ENCODE measurements at regions not wholly inside any gene's neighbourhood (a gene's known extent, or its start where the extent isn't known, plus 50 kb on each side); places are given as distances from the start of the nearest gene placed in this dataset.

GRCh38 chr12:105433804-105434203, 103.3 kb downstream of the C12orf75 start:
- DNase-seq (ENCODE audit: low read depth, low spot score) (no peak), ATAC-seq (no peak)
- H4K20me1 ChIP-seq (ENCODE audit: insufficient read depth): no peaks in the 10 kb centered on the region
- H2AFZ ChIP-seq (ENCODE audit: low read depth, low read length, poor library complexity, severe bottlenecking): no peak overlapping the region
- TF ChIP-seq ZNF274 (IDR thresholded peaks at IDR 0.05; ENCODE audit: low read depth, low read length): no peak
- no peak for TF ChIP-seq CTCF (IDR thresholded peaks at IDR 0.05 in 2 of 3, conservative IDR thresholded peaks at IDR 0.05 in 1 of 3; ENCODE audit: borderline replicate concordance in 1 of 3, insufficient read depth in 1 of 3, low read depth in 2 of 3, low read length in 2 of 3)
- no peak for TF ChIP-seq TCF7L2 (IDR thresholded peaks at IDR 0.05; ENCODE audit: borderline replicate concordance, extremely low read depth, insufficient read depth, insufficient read length)
- TF ChIP-seq ZFX (IDR thresholded peaks at IDR 0.05): no peak
- no peak for TF ChIP-seq ATF3 (IDR thresholded peaks at IDR 0.05)
- no peak for TF ChIP-seq EGR1 (IDR thresholded peaks at IDR 0.05; ENCODE audit: low read depth)
- TF ChIP-seq FOSL1 (IDR thresholded peaks at IDR 0.05; ENCODE audit: low read depth): 0 out of 2 replicates have a peak, but pooled peaks have one; percentile 12
- no peak overlapping the region for H3K4me3 ChIP-seq (replicated peaks in 1 of 2; ENCODE audit: low read depth in 1 of 2, low read length in 2 of 2)
- no peaks in the 10 kb centered on the region for H3K9me3 ChIP-seq (ENCODE audit: control insufficient read depth in 1 of 2, insufficient read depth in 1 of 2, low read depth in 1 of 2, low read length in 2 of 2)
- no TSS peak for BruUV-seq (replicated peaks)
- RAD21 ChIA-PET (ENCODE audit: low non-redundant PET in 1 of 2, low total read pairs in 2 of 2, uncharacterized antibody in 2 of 2, unreplicated experiment in 2 of 2): no interaction called here
- intact Hi-C loops (cut with micrococcal nuclease): no loop called here
- no peaks in the 10 kb centered on the region for H3K9me2 ChIP-seq (ENCODE audit: insufficient read depth)
- POLR2A ChIA-PET: no interaction called here
- CTCF ChIA-PET: no interaction called here
- no peak overlapping the region for H3K4me2 ChIP-seq (ENCODE audit: low read length)
- no peak overlapping the region for H3K27ac ChIP-seq (ENCODE audit: low read depth, low read length)
- H3K36me3 ChIP-seq (ENCODE audit: control insufficient read depth in 1 of 2, insufficient read depth in 2 of 2, low read length in 2 of 2): no peaks in the 10 kb centered on the region
- no peaks in the 10 kb centered on the region for H3K27me3 ChIP-seq (ENCODE audit: insufficient read depth, low read length)
- H3K9ac ChIP-seq (ENCODE audit: low read length): no peak overlapping the region
- H3K79me2 ChIP-seq (ENCODE audit: insufficient read depth, low read length): no peaks in the 10 kb centered on the region
- H3K4me1 ChIP-seq (ENCODE audit: control insufficient read depth in 1 of 2, insufficient read depth in 2 of 2, low read length in 2 of 2): no peaks in the 10 kb centered on the region

- POLR2A ChIA-PET: no interaction called here
- ATAC-seq (no peak), DNase-seq (ENCODE audit: low read depth, low spot score) (no peak)
- Histone ChIP-seq H3K9me3 (ENCODE audit: control insufficient read depth in 1 of 2, insufficient read depth in 1 of 2, low read depth in 1 of 2, low read length in 2 of 2) (no peaks in the 10 kb centered on the region), H3K36me3 (ENCODE audit: control insufficient read depth in 1 of 2, insufficient read depth in 2 of 2, low read length in 2 of 2) (no peaks in the 10 kb centered on the region), H2AFZ (ENCODE audit: low read depth, low read length, poor library complexity, severe bottlenecking) (no peak overlapping the region), H3K4me1 (ENCODE audit: control insufficient read depth in 1 of 2, insufficient read depth in 2 of 2, low read length in 2 of 2) (no peaks in the 10 kb centered on the region), H3K27ac (ENCODE audit: low read depth, low read length) (no peak overlapping the region), H3K4me2 (ENCODE audit: low read length) (no peak overlapping the region), H3K4me3 (replicated peaks in 1 of 2; ENCODE audit: low read depth in 1 of 2, low read length in 2 of 2) (no peak overlapping the region), H3K9ac (ENCODE audit: low read length) (no peak overlapping the region), H3K27me3 (ENCODE audit: insufficient read depth, low read length) (no peaks in the 10 kb centered on the region), H3K79me2 (ENCODE audit: insufficient read depth, low read length) (no peaks in the 10 kb centered on the region), H3K9me2 (ENCODE audit: insufficient read depth) (no peaks in the 10 kb centered on the region), H4K20me1 (ENCODE audit: insufficient read depth) (no peaks in the 10 kb centered on the region)
- TF ChIP-seq JUND (IDR thresholded peaks at IDR 0.05) (no peak), SIN3A (IDR thresholded peaks at IDR 0.05; ENCODE audit: low read depth) (no peak), ATF3 (IDR thresholded peaks at IDR 0.05) (no peak), POLR2A (IDR thresholded peaks at IDR 0.05; ENCODE audit: borderline replicate concordance, extremely low read depth, insufficient read depth, insufficient read length) (no peak), ZBTB33 (IDR thresholded peaks at IDR 0.05; ENCODE audit: extremely low read depth, insufficient replicate concordance, low read length) (no peak), CEBPB (IDR thresholded peaks at IDR 0.05; ENCODE audit: low read depth) (no peak), RAD21 (IDR thresholded peaks at IDR 0.05; ENCODE audit: low read depth) (no peak)
- CTCF ChIA-PET: no interaction called here
- RAD21 ChIA-PET (ENCODE audit: low non-redundant PET in 1 of 2, low total read pairs in 2 of 2, uncharacterized antibody in 2 of 2, unreplicated experiment in 2 of 2): no interaction called here
- intact Hi-C loops (cut with micrococcal nuclease): no loop called here
- no TSS peak for BruUV-seq (replicated peaks)
Measured at GRCh38 chr12:105436636-105437035, 106.1 kb downstream of the C12orf75 start.
